ENCODE measurements at regions not wholly inside any gene's neighbourhood (a gene's known extent, or its start where the extent isn't known, plus 50 kb on each side); places are given as distances from the start of the nearest gene placed in this dataset.

DNA sequence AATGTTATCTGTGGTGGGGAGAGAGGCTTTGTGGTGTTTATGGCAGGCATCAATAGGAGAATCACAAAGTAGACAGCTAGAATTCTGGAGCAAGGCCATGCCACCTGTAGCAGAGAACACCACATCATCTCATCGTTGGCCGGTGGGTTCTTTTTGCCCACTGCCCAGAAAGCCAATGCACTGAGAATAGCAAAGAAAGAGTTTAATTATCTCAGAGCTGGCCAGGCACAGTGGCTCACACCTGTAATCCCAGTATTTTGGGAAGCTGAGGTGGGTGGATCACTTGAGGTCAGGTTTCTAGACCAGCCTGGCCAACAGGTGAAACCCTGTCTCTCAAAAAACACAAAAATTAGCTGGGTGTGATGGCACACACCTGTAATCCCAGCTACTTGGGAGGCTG, 99.2 kb upstream of the COG2 start:
- no peaks in the 10 kb centered on the region for H3K9me2 ChIP-seq
- no peak overlapping the region for H3K4me3 ChIP-seq (ENCODE audit: low read depth in 2 of 2, low read length in 1 of 2)
- no peaks in the 10 kb centered on the region for H4K20me1 ChIP-seq (ENCODE audit: insufficient read depth)
- H3K79me2 ChIP-seq (ENCODE audit: insufficient read depth) = no peaks in the 10 kb centered on the region
- H3F3A ChIP-seq (replicated peaks; ENCODE audit: insufficient read depth) = no peaks in the 10 kb centered on the region
- no peak overlapping the region for H3K27ac ChIP-seq (ENCODE audit: low read depth in 2 of 2, low read length in 1 of 2)
- 80% methylated on average over 1 of the region's 2 CpGs for WGBS (ENCODE audit: low lambda C conversion rate)
- H3K9ac ChIP-seq = no peak overlapping the region
- H3K9me3 ChIP-seq = no peaks in the 10 kb centered on the region
- TF ChIP-seq EZH2phosphoT487 (IDR thresholded peaks at IDR 0.05; ENCODE audit: borderline replicate concordance, low read depth) (no peak), RAD21 (IDR thresholded peaks at IDR 0.05; ENCODE audit: low read length) (no peak), ELF1 (IDR thresholded peaks at IDR 0.05) (no peak), GABPA (IDR thresholded peaks at IDR 0.05; ENCODE audit: low read depth) (no peak), TAF1 (IDR thresholded peaks at IDR 0.05; ENCODE audit: borderline replicate concordance, low read depth, low read length) (no peak), MEF2A (IDR thresholded peaks at IDR 0.05; ENCODE audit: borderline replicate concordance, low read depth) (no peak), EP300 (IDR thresholded peaks at IDR 0.05; ENCODE audit: borderline replicate concordance in 1 of 2, low read depth in 1 of 2, low read length in 1 of 2) (no peak)
- TF ChIP-seq, protein P1, sequence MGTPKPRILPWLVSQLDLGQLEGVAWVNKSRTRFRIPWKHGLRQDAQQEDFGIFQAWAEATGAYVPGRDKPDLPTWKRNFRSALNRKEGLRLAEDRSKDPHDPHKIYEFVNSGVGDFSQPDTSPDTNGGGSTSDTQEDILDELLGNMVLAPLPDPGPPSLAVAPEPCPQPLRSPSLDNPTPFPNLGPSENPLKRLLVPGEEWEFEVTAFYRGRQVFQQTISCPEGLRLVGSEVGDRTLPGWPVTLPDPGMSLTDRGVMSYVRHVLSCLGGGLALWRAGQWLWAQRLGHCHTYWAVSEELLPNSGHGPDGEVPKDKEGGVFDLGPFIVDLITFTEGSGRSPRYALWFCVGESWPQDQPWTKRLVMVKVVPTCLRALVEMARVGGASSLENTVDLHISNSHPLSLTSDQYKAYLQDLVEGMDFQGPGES (IDR thresholded peaks at IDR 0.05; ENCODE audit: low read depth, low read length) = no peak
- TF ChIP-seq, protein P2, sequence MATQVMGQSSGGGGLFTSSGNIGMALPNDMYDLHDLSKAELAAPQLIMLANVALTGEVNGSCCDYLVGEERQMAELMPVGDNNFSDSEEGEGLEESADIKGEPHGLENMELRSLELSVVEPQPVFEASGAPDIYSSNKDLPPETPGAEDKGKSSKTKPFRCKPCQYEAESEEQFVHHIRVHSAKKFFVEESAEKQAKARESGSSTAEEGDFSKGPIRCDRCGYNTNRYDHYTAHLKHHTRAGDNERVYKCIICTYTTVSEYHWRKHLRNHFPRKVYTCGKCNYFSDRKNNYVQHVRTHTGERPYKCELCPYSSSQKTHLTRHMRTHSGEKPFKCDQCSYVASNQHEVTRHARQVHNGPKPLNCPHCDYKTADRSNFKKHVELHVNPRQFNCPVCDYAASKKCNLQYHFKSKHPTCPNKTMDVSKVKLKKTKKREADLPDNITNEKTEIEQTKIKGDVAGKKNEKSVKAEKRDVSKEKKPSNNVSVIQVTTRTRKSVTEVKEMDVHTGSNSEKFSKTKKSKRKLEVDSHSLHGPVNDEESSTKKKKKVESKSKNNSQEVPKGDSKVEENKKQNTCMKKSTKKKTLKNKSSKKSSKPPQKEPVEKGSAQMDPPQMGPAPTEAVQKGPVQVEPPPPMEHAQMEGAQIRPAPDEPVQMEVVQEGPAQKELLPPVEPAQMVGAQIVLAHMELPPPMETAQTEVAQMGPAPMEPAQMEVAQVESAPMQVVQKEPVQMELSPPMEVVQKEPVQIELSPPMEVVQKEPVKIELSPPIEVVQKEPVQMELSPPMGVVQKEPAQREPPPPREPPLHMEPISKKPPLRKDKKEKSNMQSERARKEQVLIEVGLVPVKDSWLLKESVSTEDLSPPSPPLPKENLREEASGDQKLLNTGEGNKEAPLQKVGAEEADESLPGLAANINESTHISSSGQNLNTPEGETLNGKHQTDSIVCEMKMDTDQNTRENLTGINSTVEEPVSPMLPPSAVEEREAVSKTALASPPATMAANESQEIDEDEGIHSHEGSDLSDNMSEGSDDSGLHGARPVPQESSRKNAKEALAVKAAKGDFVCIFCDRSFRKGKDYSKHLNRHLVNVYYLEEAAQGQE (IDR thresholded peaks at IDR 0.05; ENCODE audit: low read depth, low read length) = no peak
- no peak for DNase-seq
- CTCF ChIA-PET = interaction anchor here (1.0 kb wide), 1 partner anchor 54 kb away, joined by 3 read pairs; no protein-coding TSS in a partner anchor
- H3K27me3 ChIP-seq (ENCODE audit: insufficient read depth) = no peaks in the 10 kb centered on the region
- H3K4me2 ChIP-seq = no peak overlapping the region
- H3K36me3 ChIP-seq (replicated peaks in 1 of 2; ENCODE audit: control insufficient read depth in 1 of 2, insufficient read depth in 2 of 2, low read length in 1 of 2) = no peaks in the 10 kb centered on the region
- H2AFZ ChIP-seq (ENCODE audit: low read depth) = no peak overlapping the region
- no peaks in the 10 kb centered on the region for H3K4me1 ChIP-seq (ENCODE audit: control insufficient read depth in 1 of 2, insufficient read depth in 2 of 2, low read depth in 1 of 2, low read length in 1 of 2)
- POLR2A ChIA-PET = no interaction called here

DNA sequence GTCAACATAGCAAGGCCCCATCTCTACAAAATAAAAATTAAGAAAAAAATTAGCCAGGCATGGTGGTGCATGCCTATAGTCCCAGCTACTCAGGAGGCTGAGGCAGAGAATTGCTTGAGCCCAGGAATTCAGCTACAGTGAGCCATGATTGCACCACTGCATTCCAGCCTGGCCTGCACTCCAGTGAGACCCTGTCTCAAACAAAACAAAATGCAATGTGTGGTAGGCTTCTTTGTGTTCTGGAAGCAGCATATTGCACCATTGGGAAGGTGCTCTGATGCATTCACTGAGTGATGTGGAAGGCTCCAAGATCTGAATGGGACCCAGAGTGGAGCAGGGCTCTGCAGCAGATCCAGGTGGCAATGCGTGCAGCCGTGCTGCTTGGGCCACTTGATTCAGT, 99.6 kb upstream of the COG2 start:
- Histone ChIP-seq H3K36me3 (replicated peaks in 1 of 2; ENCODE audit: control insufficient read depth in 1 of 2, insufficient read depth in 2 of 2, low read length in 1 of 2) (no peaks in the 10 kb centered on the region), H3F3A (replicated peaks; ENCODE audit: insufficient read depth) (no peaks in the 10 kb centered on the region), H3K4me1 (ENCODE audit: control insufficient read depth in 1 of 2, insufficient read depth in 2 of 2, low read depth in 1 of 2, low read length in 1 of 2) (no peaks in the 10 kb centered on the region), H3K9ac (no peak overlapping the region), H3K27me3 (ENCODE audit: insufficient read depth) (no peaks in the 10 kb centered on the region), H3K9me3 (no peaks in the 10 kb centered on the region), H3K9me2 (no peaks in the 10 kb centered on the region), H4K20me1 (ENCODE audit: insufficient read depth) (no peaks in the 10 kb centered on the region), H3K4me3 (ENCODE audit: low read depth in 2 of 2, low read length in 1 of 2) (no peak overlapping the region), H3K79me2 (ENCODE audit: insufficient read depth) (no peaks in the 10 kb centered on the region), H3K4me2 (no peak overlapping the region), H3K27ac (ENCODE audit: low read depth in 2 of 2, low read length in 1 of 2) (no peak overlapping the region), H2AFZ (ENCODE audit: low read depth) (no peak overlapping the region)
- POLR2A ChIA-PET = no interaction called here
- 67% methylated on average over 2 of the region's 2 CpGs for WGBS (ENCODE audit: low lambda C conversion rate)
- DNase-seq = no peak
- CTCF ChIA-PET = interaction anchor here (1.0 kb wide), 1 partner anchor 53 kb away, joined by 3 read pairs; no protein-coding TSS in a partner anchor
- no peak for TF ChIP-seq NRF1 (IDR thresholded peaks at IDR 0.05; ENCODE audit: low read depth, low read length)
- TF ChIP-seq, protein P3, sequence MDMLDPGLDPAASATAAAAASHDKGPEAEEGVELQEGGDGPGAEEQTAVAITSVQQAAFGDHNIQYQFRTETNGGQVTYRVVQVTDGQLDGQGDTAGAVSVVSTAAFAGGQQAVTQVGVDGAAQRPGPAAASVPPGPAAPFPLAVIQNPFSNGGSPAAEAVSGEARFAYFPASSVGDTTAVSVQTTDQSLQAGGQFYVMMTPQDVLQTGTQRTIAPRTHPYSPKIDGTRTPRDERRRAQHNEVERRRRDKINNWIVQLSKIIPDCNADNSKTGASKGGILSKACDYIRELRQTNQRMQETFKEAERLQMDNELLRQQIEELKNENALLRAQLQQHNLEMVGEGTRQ (IDR thresholded peaks at IDR 0.05; ENCODE audit: borderline replicate concordance, low read depth, low read length) = no peak
- no peak for TF ChIP-seq YY1 (IDR thresholded peaks at IDR 0.05; ENCODE audit: low read depth)
- no peak for TF ChIP-seq FOXM1 (IDR thresholded peaks at IDR 0.05; ENCODE audit: low read depth)
- no peak for TF ChIP-seq RXRA (IDR thresholded peaks at IDR 0.05; ENCODE audit: borderline replicate concordance, low read depth)
- TF ChIP-seq, protein P4, sequence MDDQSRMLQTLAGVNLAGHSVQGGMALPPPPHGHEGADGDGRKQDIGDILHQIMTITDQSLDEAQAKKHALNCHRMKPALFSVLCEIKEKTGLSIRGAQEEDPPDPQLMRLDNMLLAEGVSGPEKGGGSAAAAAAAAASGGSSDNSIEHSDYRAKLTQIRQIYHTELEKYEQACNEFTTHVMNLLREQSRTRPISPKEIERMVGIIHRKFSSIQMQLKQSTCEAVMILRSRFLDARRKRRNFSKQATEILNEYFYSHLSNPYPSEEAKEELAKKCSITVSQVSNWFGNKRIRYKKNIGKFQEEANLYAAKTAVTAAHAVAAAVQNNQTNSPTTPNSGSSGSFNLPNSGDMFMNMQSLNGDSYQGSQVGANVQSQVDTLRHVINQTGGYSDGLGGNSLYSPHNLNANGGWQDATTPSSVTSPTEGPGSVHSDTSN (IDR thresholded peaks at IDR 0.05) = no peak
- TF ChIP-seq SMC3 (IDR thresholded peaks at IDR 0.05; ENCODE audit: low read depth, low read length) = no peak
- TF ChIP-seq SIN3A (IDR thresholded peaks at IDR 0.05; ENCODE audit: borderline replicate concordance, low read depth, low read length) = no peak
- no peak for TF ChIP-seq CHD2 (IDR thresholded peaks at IDR 0.05; ENCODE audit: low read length, partially characterized antibody)
- TF ChIP-seq MEF2A (IDR thresholded peaks at IDR 0.05; ENCODE audit: borderline replicate concordance, low read depth) = no peak
- no peak for TF ChIP-seq TCF12 (IDR thresholded peaks at IDR 0.05)
- no peak for TF ChIP-seq RFX5 (IDR thresholded peaks at IDR 0.05; ENCODE audit: low read length)
- no peak for TF ChIP-seq EP300 (IDR thresholded peaks at IDR 0.05; ENCODE audit: borderline replicate concordance in 1 of 2, low read depth in 1 of 2, low read length in 1 of 2)
